ENCODE measurements at regions not wholly inside any gene's neighbourhood (a gene's known extent, or its start where the extent isn't known, plus 50 kb on each side); places are given as distances from the start of the nearest gene placed in this dataset.

DNA sequence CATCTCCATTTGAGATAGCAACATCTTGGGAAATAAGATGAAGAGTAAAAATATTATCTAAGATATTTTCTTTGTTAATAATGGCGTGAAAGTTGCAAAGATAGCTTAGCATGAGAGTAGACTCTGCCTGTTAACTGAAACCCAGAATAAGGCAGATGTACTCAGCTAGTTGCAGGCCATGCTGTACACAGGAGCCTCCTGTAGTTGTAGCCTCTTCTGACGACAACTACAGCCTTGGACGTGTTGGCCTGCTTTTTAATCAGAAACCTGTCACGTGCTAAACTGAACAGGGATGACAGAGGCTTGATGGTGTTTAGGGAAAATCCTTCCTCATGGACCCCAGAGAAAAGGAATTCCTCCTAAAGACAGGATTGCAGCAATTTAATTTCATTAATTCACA lies 155.1 kb upstream of the TMEM229A start:
- no peak for TF ChIP-seq POLR2AphosphoS5 (IDR thresholded peaks at IDR 0.05)
- TF ChIP-seq, protein P1, sequence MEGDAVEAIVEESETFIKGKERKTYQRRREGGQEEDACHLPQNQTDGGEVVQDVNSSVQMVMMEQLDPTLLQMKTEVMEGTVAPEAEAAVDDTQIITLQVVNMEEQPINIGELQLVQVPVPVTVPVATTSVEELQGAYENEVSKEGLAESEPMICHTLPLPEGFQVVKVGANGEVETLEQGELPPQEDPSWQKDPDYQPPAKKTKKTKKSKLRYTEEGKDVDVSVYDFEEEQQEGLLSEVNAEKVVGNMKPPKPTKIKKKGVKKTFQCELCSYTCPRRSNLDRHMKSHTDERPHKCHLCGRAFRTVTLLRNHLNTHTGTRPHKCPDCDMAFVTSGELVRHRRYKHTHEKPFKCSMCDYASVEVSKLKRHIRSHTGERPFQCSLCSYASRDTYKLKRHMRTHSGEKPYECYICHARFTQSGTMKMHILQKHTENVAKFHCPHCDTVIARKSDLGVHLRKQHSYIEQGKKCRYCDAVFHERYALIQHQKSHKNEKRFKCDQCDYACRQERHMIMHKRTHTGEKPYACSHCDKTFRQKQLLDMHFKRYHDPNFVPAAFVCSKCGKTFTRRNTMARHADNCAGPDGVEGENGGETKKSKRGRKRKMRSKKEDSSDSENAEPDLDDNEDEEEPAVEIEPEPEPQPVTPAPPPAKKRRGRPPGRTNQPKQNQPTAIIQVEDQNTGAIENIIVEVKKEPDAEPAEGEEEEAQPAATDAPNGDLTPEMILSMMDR (IDR thresholded peaks at IDR 0.05), result no peak
- TF ChIP-seq EP300 (IDR thresholded peaks at IDR 0.05), result no peak
- no peak for TF ChIP-seq POLR2A (IDR thresholded peaks at IDR 0.05)
